ENCODE measurements at regions not wholly inside any gene's neighbourhood (a gene's known extent, or its start where the extent isn't known, plus 50 kb on each side); places are given as distances from the start of the nearest gene placed in this dataset.
"Not testable (repeated sequence)": the region's sequence is repeated elsewhere in the genome, so short reads cannot be mapped to it uniquely, and the experiment has no call there.

DNA sequence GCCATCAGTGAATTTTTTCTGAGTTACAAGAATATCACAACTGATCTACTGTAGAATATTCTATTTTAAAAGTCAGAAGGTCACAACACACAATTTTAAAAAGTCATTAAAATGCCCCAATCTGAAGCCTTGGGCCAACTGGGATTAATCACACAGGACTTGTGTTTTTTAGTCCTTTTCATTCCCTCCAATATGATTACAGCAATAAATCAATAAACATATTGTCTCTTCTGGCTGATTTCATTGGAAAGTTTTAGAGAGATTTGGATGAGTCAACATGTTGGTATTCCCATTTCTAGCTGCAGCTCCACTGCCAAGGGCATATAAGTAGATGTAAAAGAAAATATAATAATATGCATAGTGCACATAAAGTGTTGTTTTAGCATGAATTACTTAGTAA, 85.8 kb downstream of the NIBAN1 start:
- no peak for DNase-seq (ENCODE audit: low read depth)

DNA sequence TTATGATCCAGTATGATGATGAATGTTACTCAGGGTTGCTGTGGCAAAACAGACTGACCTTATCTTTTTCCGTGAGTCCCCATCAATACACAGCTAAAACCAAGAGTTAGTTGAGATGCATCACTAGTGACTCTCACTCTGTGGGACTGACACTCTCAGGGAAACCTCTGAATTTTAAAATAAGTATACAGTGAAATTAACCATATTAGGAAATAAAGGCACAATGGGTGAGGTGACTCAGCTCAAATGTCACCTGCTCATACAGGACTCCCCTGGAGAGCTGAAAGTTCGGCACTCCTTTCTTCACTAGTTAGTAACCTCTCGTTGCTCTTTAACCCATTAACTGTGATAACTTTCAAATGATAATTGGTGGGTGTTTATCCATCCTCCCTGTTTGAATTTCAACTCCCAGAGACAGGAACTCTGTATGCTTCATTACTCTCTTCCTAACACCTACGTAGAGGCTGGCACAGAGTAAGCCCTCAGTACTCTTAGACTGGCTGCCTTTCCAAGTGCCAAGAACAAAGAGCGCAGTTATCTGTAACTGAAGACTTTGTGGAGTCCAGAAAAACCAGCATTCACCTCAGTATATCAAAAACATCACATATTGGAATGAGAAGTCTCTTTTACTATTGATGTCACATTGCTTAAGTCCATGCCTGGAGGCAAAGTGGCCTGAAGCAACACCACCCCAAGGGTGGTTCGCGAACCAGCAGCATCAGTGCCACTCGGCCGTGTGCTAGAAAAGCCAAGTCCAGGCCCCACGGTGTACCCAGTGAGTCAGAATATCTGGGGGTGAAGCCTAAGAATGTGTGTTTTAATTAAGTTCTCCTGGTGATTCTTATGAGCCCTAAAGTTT, 91.1 kb downstream of the NIBAN1 start:
- DNase-seq (ENCODE audit: low read depth), result no peak

DNA sequence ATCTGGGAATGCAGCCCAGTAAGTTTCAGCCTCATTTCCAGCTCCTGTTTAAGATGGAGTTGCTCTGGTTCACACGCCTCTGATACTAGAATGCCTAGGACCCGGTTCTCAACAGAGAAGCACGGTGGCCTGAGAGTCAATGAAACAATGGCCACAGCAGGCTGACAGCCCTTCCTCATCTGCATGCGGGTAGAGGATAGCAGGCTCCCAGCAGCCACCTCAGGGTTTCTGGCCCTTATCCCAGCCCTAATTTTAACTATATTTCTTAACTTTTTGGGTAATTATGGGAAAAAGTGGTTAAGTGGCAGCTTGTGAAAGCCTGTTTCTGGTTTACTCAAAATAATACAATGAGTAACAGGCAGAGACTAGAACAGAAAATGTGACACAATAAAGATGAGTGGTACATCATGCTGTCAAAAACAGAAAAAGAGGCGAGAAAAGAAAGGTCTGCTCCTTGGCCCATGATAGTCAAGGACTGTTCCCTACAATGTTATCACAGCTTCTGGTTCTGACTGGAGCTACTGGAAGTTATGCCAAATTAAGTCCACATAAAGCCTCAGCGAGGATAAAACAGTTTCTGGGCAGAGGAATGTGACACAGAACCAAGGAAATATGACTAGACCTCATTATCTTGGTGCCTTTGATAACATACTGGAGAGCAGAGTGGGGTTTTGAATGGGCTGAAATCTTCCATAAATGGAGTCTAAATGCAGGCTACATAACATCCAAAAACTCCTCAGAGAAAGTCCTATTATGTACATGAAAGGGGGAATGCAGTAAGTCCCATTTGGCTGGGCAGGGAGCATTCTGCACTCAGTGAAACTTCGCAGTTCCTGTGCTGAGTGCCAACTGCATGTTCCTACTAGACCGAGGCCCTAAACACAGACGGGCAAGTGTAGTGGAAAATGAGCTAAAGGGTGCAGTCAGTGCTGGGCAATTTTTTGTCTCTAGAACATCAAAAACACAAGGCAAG, 92.1 kb downstream of the NIBAN1 start:
- no peak for DNase-seq (ENCODE audit: low read depth)

- DNase-seq (ENCODE audit: low read depth), result no peak
Observed at GRCh38 chr1:184879876-184880557, 94.3 kb downstream of the NIBAN1 start.

DNA sequence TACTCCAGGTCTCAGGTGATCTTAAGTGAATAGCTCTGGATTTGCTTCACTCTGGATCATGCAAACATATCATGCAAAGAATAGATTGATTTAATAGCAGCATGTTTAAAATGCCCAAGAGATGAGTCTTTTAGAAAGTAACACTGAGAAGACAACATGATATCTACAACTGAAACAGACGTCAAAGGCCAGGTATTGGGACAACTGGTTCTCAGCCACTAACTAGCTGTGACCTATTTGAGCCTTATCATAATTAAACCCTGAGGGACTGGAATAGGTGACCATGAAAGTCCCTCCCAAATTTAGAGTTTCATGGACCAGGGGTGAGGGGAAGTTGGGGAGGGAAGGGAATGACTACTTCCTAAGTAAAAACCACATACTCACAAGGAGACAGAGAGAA, 95.7 kb downstream of the NIBAN1 start:
- DNase-seq (ENCODE audit: low read depth), result no peak

- DNase-seq (ENCODE audit: low read depth), result no peak
Observed at GRCh38 chr1:184878002-184878401, 96.3 kb downstream of the NIBAN1 start.

GRCh38 chr1:184876015-184876414, 98.3 kb downstream of the NIBAN1 start:
- DNase-seq (ENCODE audit: low read depth), result not testable (repeated sequence)

GRCh38 chr1:184875218-184875617, 99.1 kb downstream of the NIBAN1 start:
- DNase-seq (ENCODE audit: low read depth), result no peak

DNA sequence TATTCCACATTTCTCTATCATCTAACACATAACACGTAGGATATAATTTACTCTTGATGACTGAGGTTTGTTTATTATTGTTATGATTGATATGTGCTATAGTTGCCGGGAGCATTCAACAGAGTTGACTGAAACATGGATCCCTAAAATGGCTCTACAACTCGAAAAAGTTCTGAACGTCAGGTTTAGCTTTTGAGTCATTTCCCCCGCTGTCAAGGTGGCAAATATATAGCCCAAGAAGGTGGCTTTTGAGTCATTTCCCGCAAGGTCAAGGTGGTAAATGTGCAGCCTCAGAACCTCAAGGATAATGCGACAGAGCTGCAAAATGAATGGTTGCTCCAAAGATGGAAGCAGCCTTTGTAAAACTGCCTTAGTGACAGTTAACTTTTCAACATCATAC, 104.0 kb downstream of the NIBAN1 start:
- DNase-seq (ENCODE audit: low read depth), result no peak

GRCh38 chr1:184867866-184868689, 106.2 kb downstream of the NIBAN1 start:
- DNase-seq (ENCODE audit: low read depth), result no peak

GRCh38 chr1:184866991-184867788, 107.1 kb downstream of the NIBAN1 start:
- DNase-seq (ENCODE audit: low read depth), result peak; percentile 43

GRCh38 chr1:184866586-184866985, 107.7 kb downstream of the NIBAN1 start:
- no peak for DNase-seq (ENCODE audit: low read depth)

DNA sequence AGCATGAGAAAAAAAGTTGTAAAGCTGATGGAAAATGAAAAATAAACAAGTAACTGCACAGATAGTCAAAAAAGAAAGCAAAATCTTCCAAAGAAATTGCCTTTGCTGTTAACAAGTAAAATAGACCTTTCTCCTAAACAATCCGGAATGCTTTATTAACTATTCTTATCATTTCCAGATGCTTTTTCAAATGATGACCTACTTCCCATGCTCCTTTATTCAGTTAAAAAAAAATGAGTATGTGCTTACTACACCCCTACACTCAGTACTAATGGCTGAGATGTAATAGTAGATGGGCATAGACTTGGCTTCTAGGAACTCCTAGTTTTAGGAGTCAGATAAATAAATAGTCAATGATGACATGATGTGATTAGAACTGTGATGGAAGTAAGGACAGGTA, 108.5 kb downstream of the NIBAN1 start:
- DNase-seq (ENCODE audit: low read depth), result no peak

GRCh38 chr1:184861755-184862336, 107.2 kb upstream of the EDEM3 start:
- no peak for DNase-seq (ENCODE audit: low read depth)

DNA sequence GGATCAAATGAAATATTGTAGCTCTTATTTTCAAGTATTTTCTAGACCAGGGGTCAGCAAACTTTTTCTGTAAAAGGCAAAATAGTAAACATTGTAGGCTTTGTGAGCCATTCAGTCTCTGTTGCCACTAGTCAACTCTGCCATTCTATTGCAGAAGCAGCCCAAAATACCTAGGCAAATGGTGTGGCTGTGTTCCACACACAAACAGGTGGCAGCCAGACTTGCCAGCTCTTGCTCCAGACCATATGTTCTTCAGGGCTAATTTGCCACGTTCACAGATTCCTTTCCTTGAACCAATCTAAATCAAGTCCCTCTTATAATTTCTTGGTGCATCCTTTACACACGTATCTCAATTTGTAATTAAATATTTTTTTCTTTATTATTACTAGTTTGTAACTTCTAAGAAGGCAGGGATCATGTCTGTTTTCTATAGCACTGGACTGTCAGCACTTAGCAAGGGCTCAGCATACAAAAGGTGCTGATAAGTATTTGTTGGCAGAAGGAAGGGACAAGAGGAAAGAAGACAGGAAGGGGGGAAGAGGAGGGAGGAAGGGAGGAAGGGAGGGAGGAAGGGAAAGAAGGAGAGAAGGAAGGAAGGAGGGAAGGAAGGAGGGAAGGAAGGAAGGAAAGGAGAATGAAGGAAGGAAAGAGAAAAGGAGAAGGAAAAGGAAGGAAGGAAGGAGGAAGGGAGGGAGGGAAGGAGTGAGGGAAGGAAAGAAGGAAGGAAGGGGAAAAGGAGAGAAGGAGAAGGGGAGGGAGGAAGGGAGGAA, 106.5 kb upstream of the EDEM3 start:
- peak; percentile 83 for DNase-seq (ENCODE audit: low read depth)

- no peak for DNase-seq (ENCODE audit: low read depth)
Observed at GRCh38 chr1:184860535-184860934, 105.9 kb upstream of the EDEM3 start.

- peak; percentile 93 for DNase-seq (ENCODE audit: low read depth)
Observed at GRCh38 chr1:184859381-184860105, 104.9 kb upstream of the EDEM3 start.

DNA sequence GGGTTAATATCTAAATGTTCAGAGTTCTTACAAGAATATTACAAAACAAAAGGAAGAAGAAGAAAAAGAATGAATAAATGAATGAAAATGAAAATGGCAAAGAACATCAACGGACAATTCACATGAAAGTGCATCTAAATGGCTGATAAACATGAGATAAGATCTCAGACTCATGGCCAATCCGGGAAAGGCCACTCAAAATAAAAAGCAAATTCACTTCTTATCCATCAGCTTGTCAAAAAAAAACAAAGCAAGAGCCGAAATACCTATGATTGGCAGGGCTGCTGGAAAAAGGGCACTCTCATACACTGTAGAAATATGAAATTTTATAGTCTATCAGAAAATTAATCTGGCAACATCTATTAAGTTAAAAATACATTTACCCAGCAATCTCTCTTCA, 103.6 kb upstream of the EDEM3 start:
- DNase-seq (ENCODE audit: low read depth), result no peak
